GM18951 (cell line): ENCODE measurements at regions not wholly inside any gene's neighbourhood (a gene's known extent, or its start where the extent isn't known, plus 50 kb on each side); places are given as distances from the start of the nearest gene placed in this dataset.
"Not testable (repeated sequence)": the region's sequence is repeated elsewhere in the genome, so short reads cannot be mapped to it uniquely, and the experiment has no call there.

Experiments used
- POLR2A ChIP-seq: IDR thresholded peaks from 4 replicates; pipeline ENCODE4 v1.6.1; 2011; ENCODE audit warnings: mild to moderate bottlenecking; ENCODE audit not compliant: insufficient read length, insufficient read depth; ENCODE audit errors: extremely low read depth
- in situ Hi-C: fragments of 300-500 bp; cut with MboI; formaldehyde crosslinking; loops from one replicate; pipeline ENCODE4 v1.12.0; 2022; ENCODE audit warnings: low sequenced_read_pairs, mixed read lengths, inconsistent platforms; ENCODE audit not compliant: unreplicated experiment

- no peak for TF ChIP-seq POLR2A
- in situ Hi-C loops = no loop called here
Measured at GRCh38 chr15:81886591-81886990, 159.2 kb downstream of the MEX3B start.

- TF ChIP-seq POLR2A = no peak
- in situ Hi-C loops = no loop called here
Measured at GRCh38 chr15:81886080-81886479, 159.7 kb downstream of the MEX3B start.

- no peak for TF ChIP-seq POLR2A
- in situ Hi-C loops = no loop called here
Measured at GRCh38 chr15:81885135-81885534, 160.7 kb downstream of the MEX3B start.

- in situ Hi-C loops = no loop called here
- TF ChIP-seq POLR2A = no peak
Measured at GRCh38 chr15:81882504-81882903, 163.3 kb downstream of the MEX3B start.

GRCh38 chr15:81880833-81881232 is 165.0 kb downstream of the MEX3B start:
- no peak for TF ChIP-seq POLR2A
- in situ Hi-C loops = no loop called here

- no peak for TF ChIP-seq POLR2A
- in situ Hi-C loops = no loop called here
Measured at GRCh38 chr15:81880314-81880713, 165.5 kb downstream of the MEX3B start.

GRCh38 chr15:81875717-81876116 is 170.1 kb downstream of the MEX3B start:
- in situ Hi-C loops = not testable (repeated sequence)

- in situ Hi-C loops = not testable (repeated sequence)
Measured at GRCh38 chr15:81870746-81871106, 175.1 kb downstream of the MEX3B start.

- in situ Hi-C loops = not testable (repeated sequence)
Measured at GRCh38 chr15:81870062-81870745, 175.6 kb downstream of the MEX3B start.

GRCh38 chr15:81869161-81869954 is 176.5 kb downstream of the MEX3B start:
- in situ Hi-C loops = no loop called here
- no peak for TF ChIP-seq POLR2A

GRCh38 chr15:81865850-81866537 is 179.8 kb downstream of the MEX3B start:
- in situ Hi-C loops = no loop called here
- TF ChIP-seq POLR2A = no peak

- no peak for TF ChIP-seq POLR2A
- in situ Hi-C loops = no loop called here
Measured at GRCh38 chr15:81863162-81863561, 182.7 kb downstream of the MEX3B start.

GRCh38 chr15:81859737-81860516 is 185.9 kb downstream of the MEX3B start:
- TF ChIP-seq POLR2A = no peak
- in situ Hi-C loops = no loop called here
